HEK293T (cell line): ENCODE measurements at regions not wholly inside any gene's neighbourhood (a gene's known extent, or its start where the extent isn't known, plus 50 kb on each side); places are given as distances from the start of the nearest gene placed in this dataset.

Experiments
- ARNT ChIP-seq: fragments of 450-650 bp; IDR thresholded peaks from 2 replicates; pipeline ENCODE4 v1.6.1; 2017; ENCODE audit warnings: mild to moderate bottlenecking
- BHLHE40 ChIP-seq: fragments of 450-650 bp; IDR thresholded peaks from 2 replicates; pipeline ENCODE4 v1.6.1; 2016; ENCODE audit warnings: mild to moderate bottlenecking, moderate library complexity, borderline replicate concordance
- FOXA1 ChIP-seq: fragments of 450-650 bp; IDR thresholded peaks from 2 replicates; pipeline ENCODE4 v1.6.1; 2016; ENCODE audit warnings: mild to moderate bottlenecking
- FOXK2 ChIP-seq: fragments of 450-650 bp; IDR thresholded peaks from 2 replicates; pipeline ENCODE4 v1.6.1; 2016; ENCODE audit warnings: mild to moderate bottlenecking
- FOXM1 ChIP-seq: fragments of 450-650 bp; IDR thresholded peaks from 2 replicates; pipeline ENCODE4 v1.6.1; 2017; ENCODE audit warnings: mild to moderate bottlenecking, borderline replicate concordance
- HDGF ChIP-seq: fragments of 450-650 bp; IDR thresholded peaks from 2 replicates; pipeline ENCODE4 v1.6.1; 2017; ENCODE audit warnings: antibody characterized with exemption, borderline replicate concordance
- L3MBTL2 ChIP-seq: fragments of 450-650 bp; conservative IDR thresholded peaks from 2 replicates; pipeline ENCODE4 v1.6.1; 2016; ENCODE audit warnings: mild to moderate bottlenecking
- LEF1 ChIP-seq: fragments of 450-650 bp; IDR thresholded peaks from 2 replicates; pipeline ENCODE4 v1.6.1; 2017; ENCODE audit warnings: mild to moderate bottlenecking, borderline replicate concordance
- SP1 ChIP-seq: fragments of 450-650 bp; IDR thresholded peaks from 2 replicates; pipeline ENCODE4 v1.6.1; 2017
- SUZ12 ChIP-seq: fragments of 450-650 bp; IDR thresholded peaks from 2 replicates; pipeline ENCODE4 v1.6.1; 2016; ENCODE audit warnings: mild to moderate bottlenecking
- TARDBP ChIP-seq: fragments of 450-650 bp; IDR thresholded peaks from 2 replicates; pipeline ENCODE4 v1.6.1; 2016
- ZNF384 ChIP-seq: fragments of 450-650 bp; IDR thresholded peaks from 2 replicates; pipeline ENCODE4 v1.6.1; 2016
- TF ChIP-seq, protein P1 (sequence below): fragments of 450-650 bp; IDR thresholded peaks from 2 replicates; pipeline ENCODE4 v1.6.1; 2016

DNA sequence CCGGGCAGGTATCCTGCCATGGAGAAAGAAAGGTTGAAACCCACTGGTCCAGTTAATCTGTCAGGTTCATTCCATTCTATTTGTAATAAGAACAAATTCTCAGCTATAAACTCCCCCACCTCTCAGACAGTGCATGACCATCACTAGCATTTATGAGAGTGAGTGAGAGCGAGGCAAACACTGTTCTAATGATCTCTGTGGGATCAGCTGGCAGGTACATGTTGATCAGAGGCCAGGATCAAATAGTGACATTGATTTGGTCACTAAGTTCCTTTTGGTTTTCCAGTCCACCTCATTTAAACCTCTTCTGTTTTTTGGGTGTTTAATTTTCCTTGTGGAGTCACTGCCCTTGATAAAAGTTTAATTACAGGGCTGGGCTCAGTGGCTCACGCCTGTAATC is 423.1 kb upstream of the CHST9 start:
- TF ChIP-seq FOXM1 (no peak), BHLHE40 (no peak), SUZ12 (no peak), HDGF (no peak), ARNT (no peak), SP1 (no peak), FOXK2 (no peak), ZNF384 (no peak), TARDBP (no peak), LEF1 (no peak), L3MBTL2 (no peak), FOXA1 (no peak)
- TF ChIP-seq, protein P1, sequence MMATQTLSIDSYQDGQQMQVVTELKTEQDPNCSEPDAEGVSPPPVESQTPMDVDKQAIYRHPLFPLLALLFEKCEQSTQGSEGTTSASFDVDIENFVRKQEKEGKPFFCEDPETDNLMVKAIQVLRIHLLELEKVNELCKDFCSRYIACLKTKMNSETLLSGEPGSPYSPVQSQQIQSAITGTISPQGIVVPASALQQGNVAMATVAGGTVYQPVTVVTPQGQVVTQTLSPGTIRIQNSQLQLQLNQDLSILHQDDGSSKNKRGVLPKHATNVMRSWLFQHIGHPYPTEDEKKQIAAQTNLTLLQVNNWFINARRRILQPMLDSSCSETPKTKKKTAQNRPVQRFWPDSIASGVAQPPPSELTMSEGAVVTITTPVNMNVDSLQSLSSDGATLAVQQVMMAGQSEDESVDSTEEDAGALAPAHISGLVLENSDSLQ = no peak
